CD4-positive, alpha-beta T cell (primary cell): ENCODE measurements at regions not wholly inside any gene's neighbourhood (a gene's known extent, or its start where the extent isn't known, plus 50 kb on each side); places are given as distances from the start of the nearest gene placed in this dataset.

Experiments used
- ATAC-seq: fragments of 200-7000 bp; cut with Tn5 transposase; one replicate; pipeline ENCODE4 v1.10.0; 2022; ENCODE audit warnings: mild to moderate bottlenecking; ENCODE audit not compliant: poor library complexity
- CTCF ChIA-PET: fragments of 350-600 bp; sonication (Branson Sonifier 250); formaldehyde crosslinking; loops from one replicate; lab custom pipeline; 2021; ENCODE audit warnings: antibody characterized with exemption, inconsistent platforms; lab: Charles Lee
- POLR2A ChIA-PET: fragments of 350-600 bp; sonication (Branson Sonifier 250); formaldehyde crosslinking; loops from one replicate; lab custom pipeline; 2021; ENCODE audit warnings: antibody characterized with exemption, inconsistent platforms; lab: Charles Lee
- DNase-seq, 14 experiments: peaks; one replicate each; pipeline ENCODE4 v3.0.0-alpha.2; 2013 to 2020; ENCODE audit warnings: mixed read lengths in 2 of 14
- H3K27ac ChIP-seq, 2 donors: one replicate each; pipeline versions ENCODE4 v1.5.1 to v1.7.0; 2013; ENCODE audit warnings: low read length in 2 of 2, low read depth in 1 of 2, mild to moderate bottlenecking in 1 of 2
- H3K27me3 ChIP-seq, 2 experiments: 1 replicate in 1 of 2; 2 replicates in 1 of 2; pipeline versions ENCODE4 v1.6.1 to v1.7.0; 2013; ENCODE audit warnings: low read length in 2 of 2, control low read depth in 1 of 2, mild to moderate bottlenecking in 1 of 2, moderate library complexity in 1 of 2; ENCODE audit not compliant: insufficient read depth in 2 of 2, control insufficient read depth in 1 of 2
- H3K36me3 ChIP-seq: one replicate; pipeline ENCODE4 v1.6.1; 2013; ENCODE audit warnings: low read length, control low read depth; ENCODE audit not compliant: insufficient read depth
- H3K4me1 ChIP-seq: one replicate; pipeline ENCODE4 v1.6.1; 2013; ENCODE audit warnings: low read length, control low read depth; ENCODE audit not compliant: insufficient read depth
- H3K4me3 ChIP-seq: one replicate; pipeline ENCODE4 v1.5.1; 2013; ENCODE audit warnings: mild to moderate bottlenecking, low read length, moderate library complexity
- H3K9me3 ChIP-seq, 2 experiments: 1 replicate in 1 of 2; 2 replicates in 1 of 2; pipeline versions ENCODE4 v1.6.1 to v1.7.0; 2013; ENCODE audit warnings: low read length in 2 of 2, mild to moderate bottlenecking in 2 of 2, control low read depth in 1 of 2, moderate library complexity in 1 of 2; ENCODE audit not compliant: control insufficient read depth in 1 of 2, insufficient read depth in 1 of 2
- H3K27ac Mint-ChIP-seq: one replicate; pipeline ENCODE4 v1.8.0; 2020; ENCODE audit warnings: mixed read lengths
- H3K27me3 Mint-ChIP-seq: one replicate; pipeline ENCODE4 v1.8.0; 2021; ENCODE audit warnings: mixed read lengths
- H3K36me3 Mint-ChIP-seq: one replicate; pipeline ENCODE4 v1.8.0; 2021; ENCODE audit warnings: low read depth, mixed read lengths
- H3K4me1 Mint-ChIP-seq: one replicate; pipeline ENCODE4 v1.8.0; 2021; ENCODE audit warnings: low read depth, mixed read lengths
- H3K4me3 Mint-ChIP-seq: one replicate; pipeline ENCODE4 v1.8.0; 2020; ENCODE audit warnings: mild to moderate bottlenecking, mixed read lengths
- H3K9me3 Mint-ChIP-seq: one replicate; pipeline ENCODE4 v1.8.0; 2020; ENCODE audit warnings: mixed read lengths
- intact Hi-C, 2 experiments: fragments of 100-400 bp; cut with DNase I in 1 of 2; cut with micrococcal nuclease in 1 of 2; formaldehyde crosslinking; loops; one replicate each; pipeline versions ENCODE4 v1.15.1 to v1.9.0; 2023 to 2025; cut with DNase I, micrococcal nuclease
- TF ChIP-seq, protein P1 (sequence below): fragments of 200-600 bp; IDR thresholded peaks from one replicate; pipeline ENCODE4 v1.8.0; 2022; ENCODE audit warnings: antibody characterized with exemption, mild to moderate bottlenecking

DNA sequence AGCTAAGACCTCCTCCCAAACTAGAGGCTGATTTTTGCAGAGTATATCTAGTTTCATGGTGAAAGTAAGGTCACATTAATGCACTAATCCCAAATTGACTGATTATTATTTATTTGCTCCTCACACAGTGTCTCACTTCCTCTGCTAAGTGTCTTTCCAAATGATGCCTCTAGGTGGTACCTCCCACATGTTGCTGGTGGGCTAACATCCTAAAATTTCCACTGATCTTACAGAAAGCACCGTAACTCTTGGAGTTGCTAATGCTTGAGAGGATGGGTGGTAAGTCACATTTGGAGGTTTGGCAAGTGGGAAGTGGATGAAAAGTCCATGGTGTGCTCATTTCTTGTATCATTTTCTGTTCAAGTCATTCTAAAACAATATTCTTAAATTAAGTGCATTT is 428.7 kb upstream of the GYPC start:
- intact Hi-C loops: no loop called here
- peaks cover 0 to 2% of the 10 kb centered on the region in 2 experiments for H3K27me3 ChIP-seq
- DNase-seq (no peak), ATAC-seq (no peak)
- TF ChIP-seq, protein P1, sequence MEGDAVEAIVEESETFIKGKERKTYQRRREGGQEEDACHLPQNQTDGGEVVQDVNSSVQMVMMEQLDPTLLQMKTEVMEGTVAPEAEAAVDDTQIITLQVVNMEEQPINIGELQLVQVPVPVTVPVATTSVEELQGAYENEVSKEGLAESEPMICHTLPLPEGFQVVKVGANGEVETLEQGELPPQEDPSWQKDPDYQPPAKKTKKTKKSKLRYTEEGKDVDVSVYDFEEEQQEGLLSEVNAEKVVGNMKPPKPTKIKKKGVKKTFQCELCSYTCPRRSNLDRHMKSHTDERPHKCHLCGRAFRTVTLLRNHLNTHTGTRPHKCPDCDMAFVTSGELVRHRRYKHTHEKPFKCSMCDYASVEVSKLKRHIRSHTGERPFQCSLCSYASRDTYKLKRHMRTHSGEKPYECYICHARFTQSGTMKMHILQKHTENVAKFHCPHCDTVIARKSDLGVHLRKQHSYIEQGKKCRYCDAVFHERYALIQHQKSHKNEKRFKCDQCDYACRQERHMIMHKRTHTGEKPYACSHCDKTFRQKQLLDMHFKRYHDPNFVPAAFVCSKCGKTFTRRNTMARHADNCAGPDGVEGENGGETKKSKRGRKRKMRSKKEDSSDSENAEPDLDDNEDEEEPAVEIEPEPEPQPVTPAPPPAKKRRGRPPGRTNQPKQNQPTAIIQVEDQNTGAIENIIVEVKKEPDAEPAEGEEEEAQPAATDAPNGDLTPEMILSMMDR: no peak
- no peaks in the 10 kb centered on the region for H3K36me3 ChIP-seq
- Mint-ChIP-seq H3K27ac (no peak overlapping the region), H3K4me3 (no peak overlapping the region), H3K9me3 (peaks cover 9% of the 10 kb centered on the region), H3K4me1 (no peaks in the 10 kb centered on the region), H3K36me3 (no peaks in the 10 kb centered on the region), H3K27me3 (no peaks in the 10 kb centered on the region)
- ChIA-PET CTCF (no interaction called here), POLR2A (no interaction called here)
- no peak overlapping the region for H3K4me3 ChIP-seq
- no peaks in the 10 kb centered on the region for H3K9me3 ChIP-seq
- no peaks in the 10 kb centered on the region for H3K4me1 ChIP-seq
- H3K27ac ChIP-seq: no peak overlapping the region

DNA sequence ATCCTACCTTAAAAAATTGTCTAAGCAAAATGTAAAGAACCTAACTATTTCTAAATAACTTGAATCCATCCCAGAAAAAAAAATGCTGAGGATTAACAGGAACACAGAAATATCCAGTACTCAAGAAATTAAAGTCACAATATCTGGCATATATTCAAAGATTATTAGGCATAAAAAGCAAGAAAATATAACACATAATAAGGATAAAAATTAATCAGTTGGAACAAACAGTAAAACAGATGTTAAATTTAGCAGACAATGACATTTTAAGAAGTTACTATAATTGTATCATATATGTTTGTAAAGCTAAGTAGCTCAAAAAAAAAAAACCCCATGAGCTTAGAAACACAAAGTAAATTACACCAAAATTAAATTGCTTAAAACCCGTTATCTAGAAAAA is 427.4 kb upstream of the GYPC start:
- H3K4me3 Mint-ChIP-seq: no peak overlapping the region
- ChIA-PET CTCF (no interaction called here), POLR2A (no interaction called here)
- no peaks in the 10 kb centered on the region for H3K9me3 ChIP-seq
- intact Hi-C loops: no loop called here
- H3K4me3 ChIP-seq: no peak overlapping the region
- no peak overlapping the region for H3K27ac Mint-ChIP-seq
- no peak for ATAC-seq
- TF ChIP-seq, protein P1: no peak
- H3K27me3 Mint-ChIP-seq: no peaks in the 10 kb centered on the region
- no peak overlapping the region for H3K27ac ChIP-seq
- no peaks in the 10 kb centered on the region for H3K4me1 ChIP-seq
- no peaks in the 10 kb centered on the region for H3K36me3 ChIP-seq
- H3K9me3 Mint-ChIP-seq: peaks cover 9% of the 10 kb centered on the region
- H3K36me3 Mint-ChIP-seq: no peaks in the 10 kb centered on the region
- DNase-seq: no peak
- H3K4me1 Mint-ChIP-seq: no peaks in the 10 kb centered on the region
- H3K27me3 ChIP-seq: no peaks in the 10 kb centered on the region

DNA sequence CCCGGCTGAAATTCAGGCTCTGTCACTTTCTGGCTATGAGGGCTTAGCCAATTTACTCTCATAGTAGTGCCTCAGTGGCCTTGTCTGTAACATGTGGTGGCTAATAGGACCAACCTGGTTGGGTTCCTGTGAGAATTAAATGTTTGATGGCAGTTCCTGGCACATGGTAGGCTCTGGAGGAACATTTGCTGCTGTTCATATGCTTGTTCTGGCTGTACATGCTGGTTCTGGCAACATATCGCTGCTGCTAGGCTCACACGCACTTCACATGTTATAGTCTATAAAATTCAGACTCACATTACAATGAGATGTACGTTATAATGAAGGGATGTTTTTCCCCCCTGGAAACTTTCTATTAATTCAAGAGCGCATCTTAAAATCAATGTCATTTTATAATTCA is 417.7 kb upstream of the GYPC start:
- POLR2A ChIA-PET: no interaction called here
- no peak overlapping the region for H3K27ac Mint-ChIP-seq
- H3K9me3 Mint-ChIP-seq: no peaks in the 10 kb centered on the region
- TF ChIP-seq, protein P1: no peak
- no peaks in the 10 kb centered on the region for H3K36me3 Mint-ChIP-seq
- H3K27me3 Mint-ChIP-seq: no peaks in the 10 kb centered on the region
- Histone ChIP-seq H3K36me3 (no peaks in the 10 kb centered on the region), H3K4me3 (no peak overlapping the region), H3K27ac (no peak overlapping the region), H3K27me3 (no peaks in the 10 kb centered on the region), H3K4me1 (no peaks in the 10 kb centered on the region), H3K9me3 (no peaks in the 10 kb centered on the region)
- intact Hi-C loops: no loop called here
- DNase-seq (no peak), ATAC-seq (no peak)
- no peak overlapping the region for H3K4me3 Mint-ChIP-seq
- H3K4me1 Mint-ChIP-seq: no peaks in the 10 kb centered on the region
- CTCF ChIA-PET: no interaction called here
